AG09319 (cell line): ENCODE measurements at regions not wholly inside any gene's neighbourhood (a gene's known extent, or its start where the extent isn't known, plus 50 kb on each side); places are given as distances from the start of the nearest gene placed in this dataset.

Experiments used
- DNase-seq: peaks from one replicate; pipeline ENCODE4 v3.0.0-alpha.2; 2010; ENCODE audit warnings: low read depth; ENCODE audit errors: extremely low read depth
- TF ChIP-seq, protein P1 (sequence below): IDR thresholded peaks from 2 replicates; pipeline ENCODE4 v1.5.1; 2011; ENCODE audit warnings: low read depth, mild to moderate bottlenecking, inconsistent platforms, low read length, moderate library complexity

DNA sequence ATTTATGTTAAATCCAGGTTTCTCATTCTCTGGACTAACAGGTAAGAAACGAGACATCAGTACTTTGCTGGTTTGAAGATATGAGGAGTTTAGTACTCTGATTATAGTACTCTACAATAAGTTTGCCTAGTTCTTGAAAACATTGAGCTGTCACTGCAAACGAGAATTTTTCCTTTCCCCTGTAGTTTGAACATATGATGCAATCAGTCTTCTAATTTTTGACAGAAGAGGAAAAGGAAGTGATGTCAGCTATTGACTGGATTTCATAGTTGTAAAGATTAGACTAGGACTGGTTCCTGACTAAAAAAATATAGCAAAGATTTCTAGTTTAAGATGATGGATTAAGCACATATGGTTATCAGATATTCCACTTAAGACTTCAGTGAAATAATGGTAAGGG is 461.9 kb downstream of the LRRIQ3 start:
- TF ChIP-seq, protein P1, sequence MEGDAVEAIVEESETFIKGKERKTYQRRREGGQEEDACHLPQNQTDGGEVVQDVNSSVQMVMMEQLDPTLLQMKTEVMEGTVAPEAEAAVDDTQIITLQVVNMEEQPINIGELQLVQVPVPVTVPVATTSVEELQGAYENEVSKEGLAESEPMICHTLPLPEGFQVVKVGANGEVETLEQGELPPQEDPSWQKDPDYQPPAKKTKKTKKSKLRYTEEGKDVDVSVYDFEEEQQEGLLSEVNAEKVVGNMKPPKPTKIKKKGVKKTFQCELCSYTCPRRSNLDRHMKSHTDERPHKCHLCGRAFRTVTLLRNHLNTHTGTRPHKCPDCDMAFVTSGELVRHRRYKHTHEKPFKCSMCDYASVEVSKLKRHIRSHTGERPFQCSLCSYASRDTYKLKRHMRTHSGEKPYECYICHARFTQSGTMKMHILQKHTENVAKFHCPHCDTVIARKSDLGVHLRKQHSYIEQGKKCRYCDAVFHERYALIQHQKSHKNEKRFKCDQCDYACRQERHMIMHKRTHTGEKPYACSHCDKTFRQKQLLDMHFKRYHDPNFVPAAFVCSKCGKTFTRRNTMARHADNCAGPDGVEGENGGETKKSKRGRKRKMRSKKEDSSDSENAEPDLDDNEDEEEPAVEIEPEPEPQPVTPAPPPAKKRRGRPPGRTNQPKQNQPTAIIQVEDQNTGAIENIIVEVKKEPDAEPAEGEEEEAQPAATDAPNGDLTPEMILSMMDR, result no peak
- DNase-seq, result no peak

- TF ChIP-seq, protein P1, result no peak
Observed at GRCh38 chr1:73727036-73727435, 470.9 kb downstream of the LRRIQ3 start.

GRCh38 chr1:73722055-73722454 is 475.9 kb downstream of the LRRIQ3 start:
- TF ChIP-seq, protein P1, result no peak
- DNase-seq, result no peak

More at GRCh38 chr1:73727036-73727435, 470.9 kb downstream of the LRRIQ3 start:
- DNase-seq, result no peak

DNA sequence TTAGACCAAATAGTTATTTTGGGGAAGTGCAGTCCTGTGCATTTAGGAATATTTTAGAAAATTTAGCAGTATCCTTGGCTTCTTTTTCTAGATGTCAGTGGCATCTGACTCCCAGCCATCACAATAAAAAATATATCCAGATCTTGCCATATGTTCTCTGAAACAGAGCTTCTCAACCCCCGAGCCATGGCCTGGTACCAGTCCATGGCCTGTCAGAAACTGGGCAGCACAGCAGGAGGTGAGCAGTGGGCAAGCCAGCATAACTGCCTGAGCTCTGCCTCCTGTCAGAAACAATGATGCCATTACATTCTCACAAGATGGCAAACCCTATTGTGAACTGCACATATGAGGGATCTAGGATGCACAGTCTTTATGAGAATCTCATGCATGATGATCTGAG is 480.0 kb downstream of the LRRIQ3 start:
- DNase-seq, result no peak
- TF ChIP-seq, protein P1, result no peak

DNA sequence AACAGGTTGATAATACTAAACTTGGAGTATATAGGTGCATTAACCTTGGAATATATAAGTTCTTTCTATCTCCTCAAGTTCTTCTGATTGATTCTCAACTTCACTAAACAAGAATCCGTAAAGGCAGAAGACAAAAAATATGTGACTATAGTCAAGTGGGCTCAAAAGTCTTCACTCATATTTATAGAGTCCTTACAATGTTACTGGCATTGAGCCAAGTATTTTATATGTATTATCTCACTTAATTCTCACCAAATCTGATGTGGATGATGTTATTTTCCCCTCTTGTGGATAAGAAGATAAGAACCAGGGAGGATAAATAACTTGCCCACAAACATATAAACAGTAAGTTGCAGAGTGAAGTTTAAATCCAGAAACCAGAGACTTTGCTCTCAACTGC is 486.9 kb downstream of the LRRIQ3 start:
- no peak for DNase-seq
- TF ChIP-seq, protein P1, result no peak

- TF ChIP-seq, protein P1, result no peak
- no peak for DNase-seq
Observed at GRCh38 chr1:73701826-73702225, 496.1 kb downstream of the LRRIQ3 start.

DNA sequence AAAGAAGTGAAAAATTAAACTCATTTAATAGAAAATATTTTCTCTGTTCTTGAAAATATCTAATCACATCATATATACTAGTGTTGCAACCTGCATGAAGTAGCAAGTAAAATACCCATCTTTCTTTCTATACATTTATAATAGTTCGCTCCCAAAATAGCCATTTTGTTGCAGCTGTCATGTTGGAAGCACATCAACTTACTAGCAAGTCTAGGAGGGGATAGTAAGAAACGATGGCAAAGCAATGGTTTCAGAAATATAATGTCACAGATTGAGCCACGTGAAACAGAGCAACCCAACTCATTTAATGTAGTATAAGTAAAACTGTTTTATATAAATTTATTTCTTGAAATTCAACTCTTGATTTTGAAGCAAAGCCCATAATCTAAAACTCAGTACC is 521.8 kb downstream of the LRRIQ3 start:
- TF ChIP-seq, protein P1, result no peak
- DNase-seq, result no peak
